Colonic mucosa (tissue), 4 donors: ENCODE measurements at regions not wholly inside any gene's neighbourhood (a gene's known extent, or its start where the extent isn't known, plus 50 kb on each side); places are given as distances from the start of the nearest gene placed in this dataset.

Source experiments
- DNase-seq: peaks from one replicate; pipeline ENCODE4 v3.0.0-alpha.2; 2020
- H3K27ac ChIP-seq: fragments of 200-600 bp; one replicate; pipeline ENCODE4 v1.8.0; 2021
- H3K27me3 ChIP-seq: fragments of 200-600 bp; one replicate; pipeline ENCODE4 v1.8.0; 2021
- H3K36me3 ChIP-seq: fragments of 200-600 bp; one replicate; pipeline ENCODE4 v1.8.0; 2021
- H3K4me1 ChIP-seq: fragments of 200-600 bp; one replicate; pipeline ENCODE4 v1.8.0; 2021; ENCODE audit warnings: mild to moderate bottlenecking
- H3K4me3 ChIP-seq: fragments of 200-600 bp; one replicate; pipeline ENCODE4 v1.8.0; 2021
- H3K9ac ChIP-seq, 2 donors: one replicate each; pipeline ENCODE4 v1.7.0; 2013; ENCODE audit warnings: control low read depth in 2 of 2, low read depth in 2 of 2, low read length in 2 of 2
- H3K9me3 ChIP-seq: fragments of 200-600 bp; one replicate; pipeline ENCODE4 v1.8.0; 2021
- intact Hi-C: fragments of 100-400 bp; cut with DNase I; formaldehyde crosslinking; loops from one replicate; pipeline ENCODE4 v1.14.1; 2022
- TF ChIP-seq, protein P1 (sequence below): fragments of 200-600 bp; IDR thresholded peaks from one replicate; pipeline ENCODE4 v1.8.0; 2022; ENCODE audit warnings: antibody characterized with exemption, mild to moderate bottlenecking
- donor health status: healthy.
- donor health status: DM: no; HTN: no; CAD: no.
- donor health status: DM: no; HTN: no; CAD: no.

DNA sequence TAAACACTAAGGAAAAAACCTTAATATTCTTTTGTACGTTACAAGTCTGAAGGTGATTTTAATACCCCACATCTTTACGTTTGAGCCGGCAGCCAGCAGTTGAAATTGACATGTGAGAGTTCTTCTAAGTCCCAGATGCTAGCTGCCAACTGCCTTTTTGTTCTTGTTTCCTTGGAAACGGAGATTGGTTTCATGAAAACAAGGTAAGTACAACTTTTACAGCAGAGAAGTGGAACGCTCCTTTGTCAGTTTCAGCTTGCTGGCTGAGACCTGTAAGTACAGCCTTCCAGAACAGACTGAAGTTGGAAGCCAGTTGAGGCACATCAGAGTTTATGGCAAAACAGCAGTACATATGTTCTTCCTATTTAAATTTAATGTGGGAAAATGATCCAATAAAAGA, 1018.4 kb upstream of the ARRDC3 start:
- H3K27ac ChIP-seq, result no peak overlapping the region
- H3K9me3 ChIP-seq, result no peaks in the 10 kb centered on the region
- TF ChIP-seq, protein P1, sequence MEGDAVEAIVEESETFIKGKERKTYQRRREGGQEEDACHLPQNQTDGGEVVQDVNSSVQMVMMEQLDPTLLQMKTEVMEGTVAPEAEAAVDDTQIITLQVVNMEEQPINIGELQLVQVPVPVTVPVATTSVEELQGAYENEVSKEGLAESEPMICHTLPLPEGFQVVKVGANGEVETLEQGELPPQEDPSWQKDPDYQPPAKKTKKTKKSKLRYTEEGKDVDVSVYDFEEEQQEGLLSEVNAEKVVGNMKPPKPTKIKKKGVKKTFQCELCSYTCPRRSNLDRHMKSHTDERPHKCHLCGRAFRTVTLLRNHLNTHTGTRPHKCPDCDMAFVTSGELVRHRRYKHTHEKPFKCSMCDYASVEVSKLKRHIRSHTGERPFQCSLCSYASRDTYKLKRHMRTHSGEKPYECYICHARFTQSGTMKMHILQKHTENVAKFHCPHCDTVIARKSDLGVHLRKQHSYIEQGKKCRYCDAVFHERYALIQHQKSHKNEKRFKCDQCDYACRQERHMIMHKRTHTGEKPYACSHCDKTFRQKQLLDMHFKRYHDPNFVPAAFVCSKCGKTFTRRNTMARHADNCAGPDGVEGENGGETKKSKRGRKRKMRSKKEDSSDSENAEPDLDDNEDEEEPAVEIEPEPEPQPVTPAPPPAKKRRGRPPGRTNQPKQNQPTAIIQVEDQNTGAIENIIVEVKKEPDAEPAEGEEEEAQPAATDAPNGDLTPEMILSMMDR, result no peak
- H3K27me3 ChIP-seq, result no peaks in the 10 kb centered on the region
- H3K4me3 ChIP-seq, result no peak overlapping the region
- no peaks in the 10 kb centered on the region for H3K36me3 ChIP-seq
- no peaks in the 10 kb centered on the region for H3K4me1 ChIP-seq
- H3K9ac ChIP-seq, result no peak overlapping the region
- intact Hi-C loops, result no loop called here
- no peak for DNase-seq

DNA sequence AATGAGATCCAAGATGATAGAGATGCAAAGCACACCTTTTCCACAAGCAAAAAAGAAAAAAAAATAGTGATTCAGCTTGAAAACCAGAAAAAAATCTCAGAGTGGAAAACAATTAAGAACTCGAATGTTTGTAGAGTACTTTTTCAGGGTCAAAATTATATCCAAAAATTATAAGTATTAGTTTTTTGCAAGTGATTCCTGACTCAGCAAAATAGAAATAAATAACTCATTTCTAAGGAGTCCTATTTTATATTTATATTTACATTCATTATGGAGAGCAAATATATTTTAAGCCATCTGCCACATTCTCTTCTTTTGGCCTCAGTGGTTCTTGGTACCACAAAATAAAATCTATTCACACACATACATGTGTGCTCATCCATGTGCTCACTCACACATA, 1011.8 kb upstream of the ARRDC3 start:
- Histone ChIP-seq H3K4me3 (no peak overlapping the region), H3K4me1 (no peaks in the 10 kb centered on the region), H3K36me3 (no peaks in the 10 kb centered on the region), H3K9me3 (no peaks in the 10 kb centered on the region), H3K27ac (no peak overlapping the region), H3K9ac (no peak overlapping the region), H3K27me3 (no peaks in the 10 kb centered on the region)
- TF ChIP-seq, protein P1, result no peak
- DNase-seq, result no peak
- intact Hi-C loops, result no loop called here

DNA sequence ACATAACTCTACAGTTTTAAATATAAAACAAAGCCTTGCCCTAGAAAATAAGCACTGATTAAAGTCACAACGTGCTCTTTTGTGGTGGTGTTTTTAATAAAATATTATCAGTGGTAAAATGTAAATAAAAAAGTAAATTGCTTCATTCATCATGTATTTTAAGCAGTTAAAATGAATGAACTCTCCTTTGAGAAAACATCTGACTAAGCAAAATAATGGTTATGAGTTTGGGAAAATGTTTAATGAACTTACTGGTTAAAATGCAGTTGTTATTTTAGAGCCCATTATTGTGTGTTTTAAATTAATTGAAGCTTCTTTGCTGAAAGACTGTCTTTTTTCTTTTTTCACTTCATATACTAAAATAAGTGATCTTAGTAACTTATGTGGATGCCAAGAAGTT, 1007.5 kb upstream of the ARRDC3 start:
- TF ChIP-seq, protein P1, result no peak
- intact Hi-C loops, result no loop called here
- H3K27ac ChIP-seq, result no peak overlapping the region
- no peaks in the 10 kb centered on the region for H3K27me3 ChIP-seq
- H3K4me1 ChIP-seq, result no peaks in the 10 kb centered on the region
- H3K9me3 ChIP-seq, result no peaks in the 10 kb centered on the region
- H3K36me3 ChIP-seq, result no peaks in the 10 kb centered on the region
- no peak overlapping the region for H3K4me3 ChIP-seq
- no peak for DNase-seq
- H3K9ac ChIP-seq, result no peak overlapping the region

DNA sequence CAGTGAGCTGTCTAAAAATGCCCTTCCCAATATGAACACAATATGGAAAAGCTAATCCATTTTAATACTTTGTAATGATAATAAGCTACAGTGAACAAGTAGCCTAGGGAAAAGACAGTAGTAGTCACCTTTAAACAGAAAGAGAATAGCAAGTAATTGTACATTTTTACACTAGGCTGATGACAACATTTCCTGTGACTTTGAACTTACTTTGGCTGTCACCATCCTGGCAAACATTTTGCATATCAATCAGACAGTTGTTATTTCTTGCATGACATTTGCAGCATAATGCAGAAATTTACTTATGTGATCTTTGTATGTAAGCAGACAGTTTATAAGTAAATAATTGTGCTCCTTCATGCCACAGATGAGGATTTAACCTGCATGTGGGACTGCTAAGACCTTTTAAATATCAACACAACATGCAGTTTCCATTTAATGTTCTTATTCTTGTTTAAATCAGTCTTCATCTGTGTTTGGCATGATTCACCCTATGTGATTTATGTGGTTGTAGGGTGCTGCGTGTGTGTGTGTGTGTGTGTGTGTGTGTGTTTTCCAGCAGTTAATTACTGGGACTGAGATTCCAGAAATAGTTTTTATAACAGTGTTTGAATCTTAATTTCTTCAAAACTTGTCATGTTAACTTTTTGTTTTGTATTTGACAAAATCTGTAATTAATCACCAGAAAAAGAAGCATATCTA, 997.1 kb upstream of the ARRDC3 start:
- no peaks in the 10 kb centered on the region for H3K36me3 ChIP-seq
- intact Hi-C loops, result no loop called here
- no peak for DNase-seq
- no peak overlapping the region for H3K4me3 ChIP-seq
- TF ChIP-seq, protein P1, result no peak
- no peaks in the 10 kb centered on the region for H3K27me3 ChIP-seq
- no peaks in the 10 kb centered on the region for H3K4me1 ChIP-seq
- no peak overlapping the region for H3K27ac ChIP-seq
- no peaks in the 10 kb centered on the region for H3K9me3 ChIP-seq
- H3K9ac ChIP-seq, result no peak overlapping the region

DNA sequence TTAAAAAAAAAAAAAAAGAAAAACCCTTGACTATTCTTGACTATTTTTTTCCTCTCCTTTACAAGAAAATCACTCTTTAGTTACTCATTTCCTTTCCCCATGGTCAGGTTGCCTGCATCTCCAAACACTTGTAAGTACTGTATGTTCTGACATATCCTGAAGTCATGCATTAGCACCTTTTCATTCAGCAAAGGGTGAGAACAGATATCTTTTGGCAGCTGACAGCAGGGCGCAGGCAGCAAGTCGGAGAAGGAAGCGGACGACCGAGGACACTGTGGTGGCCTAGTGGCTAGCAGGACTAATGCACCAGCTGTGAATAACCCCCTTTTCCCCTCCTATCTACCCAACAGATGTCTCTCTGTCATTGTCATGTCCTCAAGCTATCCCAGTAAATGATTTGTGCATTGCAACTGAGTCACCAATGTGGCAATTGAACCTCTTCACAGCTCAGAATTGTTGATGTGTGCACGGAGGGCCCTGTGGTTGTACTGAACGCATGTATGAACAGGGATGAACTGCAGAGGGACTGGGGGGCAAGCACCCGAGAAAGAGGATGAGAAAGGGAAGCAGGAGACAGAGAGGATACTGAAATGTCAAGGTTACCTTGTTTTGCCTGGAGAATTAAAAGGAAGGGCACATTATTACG, 996.0 kb upstream of the ARRDC3 start:
- intact Hi-C loops, result no loop called here
- Histone ChIP-seq H3K4me1 (no peaks in the 10 kb centered on the region), H3K36me3 (no peaks in the 10 kb centered on the region), H3K9ac (no peak overlapping the region), H3K9me3 (no peaks in the 10 kb centered on the region), H3K27me3 (no peaks in the 10 kb centered on the region), H3K4me3 (no peak overlapping the region), H3K27ac (no peak overlapping the region)
- TF ChIP-seq, protein P1, result no peak
- no peak for DNase-seq
